ENCODE measurements at regions not wholly inside any gene's neighbourhood (a gene's known extent, or its start where the extent isn't known, plus 50 kb on each side); places are given as distances from the start of the nearest gene placed in this dataset.

- Mint-ChIP-seq H3K9me3 (no peaks in the 10 kb centered on the region), H3K27ac (no peak overlapping the region), H3K4me3 (no peak overlapping the region), H3K36me3 (ENCODE audit: low read depth) (no peaks in the 10 kb centered on the region), H3K27me3 (ENCODE audit: low read depth, poor library complexity) (peaks cover 89% of the 10 kb centered on the region), H3K4me1 (peaks cover 30% of the 10 kb centered on the region)
- no peak for TF ChIP-seq CTCF (IDR thresholded peaks at IDR 0.05)
- no peak for DNase-seq
Observed at GRCh38 chr12:4859478-4860210, 50.1 kb upstream of the KCNA1 start.

Data from nephron progenitor cell (in vitro differentiated cells).